ENCODE measurements at regions not wholly inside any gene's neighbourhood (a gene's known extent, or its start where the extent isn't known, plus 50 kb on each side); places are given as distances from the start of the nearest gene placed in this dataset.

DNA sequence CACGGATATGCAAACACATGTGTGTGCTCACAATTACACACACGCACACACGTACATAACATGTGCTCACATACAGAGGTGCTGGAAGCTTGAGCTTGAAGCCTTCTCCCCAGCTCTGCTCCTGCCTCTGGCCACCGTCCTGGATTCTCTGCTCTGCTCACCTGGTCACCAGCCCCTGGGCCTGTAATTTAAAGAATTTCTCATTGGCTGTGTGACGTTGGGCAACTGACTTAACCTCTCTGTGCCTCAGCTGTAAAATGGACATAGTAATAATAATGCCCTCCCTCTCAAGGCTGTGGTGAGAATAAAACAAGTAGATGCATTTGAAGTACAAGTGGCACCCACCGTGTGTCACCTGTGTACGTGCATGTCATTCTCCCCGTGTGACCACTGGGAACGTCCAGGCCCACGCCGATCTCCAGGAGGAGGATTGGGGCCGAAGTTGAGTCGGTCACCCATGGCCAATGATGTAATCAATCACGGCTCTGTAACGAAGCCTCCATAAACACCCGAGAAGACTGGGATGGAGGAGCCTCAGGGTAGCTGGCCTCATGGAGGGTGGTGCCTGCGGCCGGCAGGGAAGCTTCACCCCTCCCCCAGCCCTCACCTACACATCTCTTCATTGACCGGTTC, 160.9 kb upstream of the AFDN start:
- no peak overlapping the region for H3K27ac ChIP-seq (ENCODE audit: low read depth in 1 of 2, low read length in 1 of 2)
- 83% methylated on average over 19 of the region's 19 CpGs for WGBS

GRCh38 chr6:167666571-167667203, 160.0 kb upstream of the AFDN start:
- no peak overlapping the region for H3K27ac ChIP-seq (ENCODE audit: low read depth in 1 of 2, low read length in 1 of 2)
- 86% methylated on average over 20 of the region's 20 CpGs for WGBS
- DNase-seq (ENCODE audit: low read depth in 6 of 9, low spot score in 9 of 9) = no peak
- H3K4me3 ChIP-seq (ENCODE audit: low read length in 2 of 2) = no peak overlapping the region
- H3K4me1 ChIP-seq (ENCODE audit: control insufficient read depth in 2 of 2, insufficient read depth in 2 of 2, low read length in 2 of 2) = no peaks in the 10 kb centered on the region
- no peaks in the 10 kb centered on the region for H3K36me3 ChIP-seq (ENCODE audit: control insufficient read depth in 2 of 2, insufficient read depth in 2 of 2, low read length in 1 of 2)
- H3K9me3 ChIP-seq (ENCODE audit: control insufficient read depth in 2 of 2, insufficient read depth in 1 of 2, low read length in 1 of 2) = peaks cover 0 to 2% of the 10 kb centered on the region in 2 donors
- no peaks in the 10 kb centered on the region for H3K27me3 ChIP-seq (ENCODE audit: control insufficient read depth in 2 of 2, insufficient read depth in 1 of 2, low read length in 1 of 2)

More for the DNA sequence above, 160.9 kb upstream of the AFDN start:
- no peaks in the 10 kb centered on the region for H3K36me3 ChIP-seq (ENCODE audit: control insufficient read depth in 2 of 2, insufficient read depth in 2 of 2, low read length in 1 of 2)
- no peaks in the 10 kb centered on the region for H3K4me1 ChIP-seq (ENCODE audit: control insufficient read depth in 2 of 2, insufficient read depth in 2 of 2, low read length in 2 of 2)
- no peak for DNase-seq (ENCODE audit: low read depth in 6 of 9, low spot score in 9 of 9)
- H3K27me3 ChIP-seq (ENCODE audit: control insufficient read depth in 2 of 2, insufficient read depth in 1 of 2, low read length in 1 of 2) = no peaks in the 10 kb centered on the region
- no peaks in the 10 kb centered on the region for H3K9me3 ChIP-seq (ENCODE audit: control insufficient read depth in 2 of 2, insufficient read depth in 1 of 2, low read length in 1 of 2)
- no peak overlapping the region for H3K4me3 ChIP-seq (ENCODE audit: low read length in 2 of 2)

DNA sequence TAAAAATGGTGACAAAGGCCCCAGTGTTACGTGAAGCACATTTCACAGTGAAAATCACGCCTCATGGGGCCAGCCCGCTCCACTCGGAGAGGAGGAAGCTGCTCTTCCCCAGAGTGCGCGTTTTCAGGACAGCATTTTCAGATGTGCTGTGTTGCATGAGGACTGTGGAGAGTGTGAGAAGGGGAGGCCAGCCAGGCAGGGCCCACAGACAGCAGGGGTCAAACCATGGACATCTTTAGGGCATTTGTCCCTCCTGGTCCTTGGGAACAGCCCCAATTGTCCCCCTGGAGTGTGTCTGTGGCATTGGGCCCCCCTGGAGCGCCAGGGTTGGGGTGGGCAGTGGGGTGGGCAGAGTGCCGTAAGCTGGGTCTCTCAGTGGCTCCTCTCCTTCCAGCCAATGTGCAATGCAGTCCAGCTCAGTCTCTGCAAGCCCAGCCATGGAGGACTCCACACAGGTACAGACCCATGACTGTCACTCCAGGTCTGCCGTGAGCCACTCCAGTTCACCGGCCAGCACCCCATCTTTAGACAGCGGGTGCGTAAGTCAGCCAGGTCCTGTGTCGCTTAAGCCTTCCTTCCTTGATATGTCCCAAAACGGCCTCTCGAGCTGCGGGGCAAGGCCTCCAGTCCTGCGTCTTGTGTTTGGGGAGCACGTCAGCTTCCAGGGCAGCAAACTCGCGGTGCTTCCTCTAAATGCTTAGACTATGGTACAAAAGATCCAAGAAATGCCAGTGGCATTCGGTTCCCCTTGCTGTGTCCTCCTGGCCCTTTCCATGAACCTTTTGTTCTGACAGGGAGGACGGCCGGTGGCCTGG, 159.3 kb upstream of the AFDN start:
- Histone ChIP-seq H3K4me1 (ENCODE audit: control insufficient read depth in 2 of 2, insufficient read depth in 2 of 2, low read length in 2 of 2) (no peaks in the 10 kb centered on the region), H3K36me3 (ENCODE audit: control insufficient read depth in 2 of 2, insufficient read depth in 2 of 2, low read length in 1 of 2) (no peaks in the 10 kb centered on the region), H3K27me3 (ENCODE audit: control insufficient read depth in 2 of 2, insufficient read depth in 1 of 2, low read length in 1 of 2) (no peaks in the 10 kb centered on the region), H3K27ac (ENCODE audit: low read depth in 1 of 2, low read length in 1 of 2) (no peak overlapping the region), H3K9me3 (ENCODE audit: control insufficient read depth in 2 of 2, insufficient read depth in 1 of 2, low read length in 1 of 2) (peaks cover 0 to 10% of the 10 kb centered on the region in 2 donors), H3K4me3 (ENCODE audit: low read length in 2 of 2) (no peak overlapping the region)
- 95% methylated on average over 23 of the region's 23 CpGs for WGBS
- no peak for DNase-seq (ENCODE audit: low read depth in 6 of 9, low spot score in 9 of 9)

GRCh38 chr6:167668019-167668753, 158.5 kb upstream of the AFDN start:
- Histone ChIP-seq H3K36me3 (ENCODE audit: control insufficient read depth in 2 of 2, insufficient read depth in 2 of 2, low read length in 1 of 2) (no peaks in the 10 kb centered on the region), H3K27me3 (ENCODE audit: control insufficient read depth in 2 of 2, insufficient read depth in 1 of 2, low read length in 1 of 2) (no peaks in the 10 kb centered on the region), H3K9me3 (ENCODE audit: control insufficient read depth in 2 of 2, insufficient read depth in 1 of 2, low read length in 1 of 2) (peaks cover 0 to 11% of the 10 kb centered on the region in 2 donors), H3K27ac (ENCODE audit: low read depth in 1 of 2, low read length in 1 of 2) (no peak overlapping the region), H3K4me1 (ENCODE audit: control insufficient read depth in 2 of 2, insufficient read depth in 2 of 2, low read length in 2 of 2) (no peaks in the 10 kb centered on the region), H3K4me3 (ENCODE audit: low read length in 2 of 2) (no peak overlapping the region)
- WGBS = 90% methylated on average over 26 of the region's 26 CpGs
- no peak for DNase-seq (ENCODE audit: low read depth in 6 of 9, low spot score in 9 of 9)

DNA sequence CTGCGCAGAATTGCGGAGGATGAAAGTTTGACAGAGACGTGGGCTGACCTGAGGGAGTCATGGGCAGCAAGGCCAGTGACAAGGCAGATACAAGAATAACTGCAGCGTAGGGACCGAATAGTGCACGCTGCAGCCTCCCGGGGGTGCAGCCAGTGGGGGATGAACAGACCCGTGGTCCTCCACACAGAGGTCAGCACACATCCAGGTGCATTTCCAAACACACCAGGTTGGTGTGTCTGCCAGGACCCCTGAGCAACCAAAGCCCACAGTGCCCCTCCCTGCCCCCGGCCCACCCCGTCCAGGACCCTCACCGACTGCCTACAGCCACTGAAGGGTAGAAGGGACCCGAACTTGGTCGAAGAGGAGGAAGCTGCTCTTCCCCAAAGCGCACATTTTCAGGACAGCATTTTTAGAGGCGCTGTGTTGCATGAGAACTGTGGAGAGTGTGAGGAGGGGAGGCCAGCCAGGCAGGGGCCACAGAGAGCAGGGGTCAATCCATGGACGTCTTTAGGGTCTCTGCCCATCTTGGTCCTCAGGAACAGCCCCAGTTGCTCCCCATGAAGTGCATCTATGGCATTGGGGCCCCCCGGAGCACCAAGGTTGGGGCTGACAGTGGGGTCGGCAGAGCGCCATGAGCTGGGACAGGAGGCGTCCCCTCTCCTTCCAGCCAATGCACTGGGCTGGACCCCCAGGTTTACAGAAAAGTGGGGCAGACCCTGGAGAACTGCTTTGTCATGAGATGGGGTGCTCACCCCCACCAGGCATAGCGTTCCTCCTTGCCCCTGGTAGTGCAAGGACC, 157.8 kb upstream of the AFDN start:
- Histone ChIP-seq H3K36me3 (ENCODE audit: control insufficient read depth in 2 of 2, insufficient read depth in 2 of 2, low read length in 1 of 2) (no peaks in the 10 kb centered on the region), H3K4me3 (ENCODE audit: low read length in 2 of 2) (no peak overlapping the region), H3K4me1 (ENCODE audit: control insufficient read depth in 2 of 2, insufficient read depth in 2 of 2, low read length in 2 of 2) (no peaks in the 10 kb centered on the region), H3K9me3 (ENCODE audit: control insufficient read depth in 2 of 2, insufficient read depth in 1 of 2, low read length in 1 of 2) (peaks cover 0 to 11% of the 10 kb centered on the region in 2 donors), H3K27ac (ENCODE audit: low read depth in 1 of 2, low read length in 1 of 2) (no peak overlapping the region), H3K27me3 (ENCODE audit: control insufficient read depth in 2 of 2, insufficient read depth in 1 of 2, low read length in 1 of 2) (no peaks in the 10 kb centered on the region)
- WGBS = 92% methylated on average over 21 of the region's 21 CpGs
- no peak for DNase-seq (ENCODE audit: low read depth in 6 of 9, low spot score in 9 of 9)

- 94% methylated on average over 9 of the region's 9 CpGs for WGBS
- DNase-seq (ENCODE audit: low read depth in 6 of 9, low spot score in 9 of 9) = no peak
- no peaks in the 10 kb centered on the region for H3K36me3 ChIP-seq (ENCODE audit: control insufficient read depth in 2 of 2, insufficient read depth in 2 of 2, low read length in 1 of 2)
- H3K27me3 ChIP-seq (ENCODE audit: control insufficient read depth in 2 of 2, insufficient read depth in 1 of 2, low read length in 1 of 2) = peaks cover 0 to 2% of the 10 kb centered on the region in 2 donors
- peaks cover 0 to 11% of the 10 kb centered on the region in 2 donors for H3K9me3 ChIP-seq (ENCODE audit: control insufficient read depth in 2 of 2, insufficient read depth in 1 of 2, low read length in 1 of 2)
- no peak overlapping the region for H3K27ac ChIP-seq (ENCODE audit: low read depth in 1 of 2, low read length in 1 of 2)
- H3K4me3 ChIP-seq (ENCODE audit: low read length in 2 of 2) = no peak overlapping the region
- H3K4me1 ChIP-seq (ENCODE audit: control insufficient read depth in 2 of 2, insufficient read depth in 2 of 2, low read length in 2 of 2) = no peaks in the 10 kb centered on the region
Observed at GRCh38 chr6:167669553-167669849, 157.2 kb upstream of the AFDN start.

DNA sequence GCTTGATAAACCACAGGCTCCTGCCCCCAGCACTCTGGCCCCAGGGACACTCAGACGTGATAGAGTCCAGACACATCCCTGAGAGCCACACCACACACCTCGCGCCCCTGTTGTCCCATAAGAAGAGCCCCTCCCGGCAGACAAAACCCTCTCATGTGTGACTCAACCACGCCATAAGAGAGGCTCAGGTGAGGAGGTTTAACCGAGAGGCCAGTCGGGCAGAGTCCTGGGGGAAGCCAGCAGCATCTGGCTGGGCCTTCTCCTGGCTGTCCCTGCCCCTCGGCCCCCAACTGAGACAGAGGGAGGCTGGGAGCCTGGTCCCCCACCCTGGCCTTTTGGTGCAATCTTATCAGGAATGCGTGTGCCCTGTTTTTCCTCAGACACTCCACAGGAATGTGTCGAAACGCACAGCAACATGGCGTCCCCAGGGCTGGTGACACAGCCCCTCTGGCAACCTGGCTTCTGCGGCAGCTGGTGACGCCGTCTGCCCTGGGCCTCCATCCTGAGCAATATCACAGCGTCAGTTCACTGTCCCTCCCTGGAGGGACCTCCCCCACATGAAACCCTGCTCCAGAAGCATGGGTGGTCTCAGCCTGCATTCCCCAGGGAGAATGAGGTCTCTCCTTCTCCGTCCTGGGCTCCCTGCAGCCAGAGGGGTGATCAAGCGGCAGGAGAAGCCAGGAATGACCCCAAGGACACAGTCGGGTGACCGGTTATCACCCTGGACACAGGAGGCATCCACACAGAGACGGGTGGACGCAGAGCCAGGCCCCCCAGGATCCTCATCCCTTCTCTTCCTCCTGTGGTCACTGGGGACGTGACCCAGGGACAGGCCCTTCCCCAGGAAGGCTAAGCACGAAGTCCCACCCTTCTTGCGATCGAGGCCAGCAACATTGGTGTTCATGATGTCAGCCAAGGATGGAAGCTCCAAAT, 156.6 kb upstream of the AFDN start:
- Histone ChIP-seq H3K4me1 (ENCODE audit: control insufficient read depth in 2 of 2, insufficient read depth in 2 of 2, low read length in 2 of 2) (no peaks in the 10 kb centered on the region), H3K4me3 (ENCODE audit: low read length in 2 of 2) (no peak overlapping the region), H3K27ac (ENCODE audit: low read depth in 1 of 2, low read length in 1 of 2) (no peak overlapping the region), H3K27me3 (ENCODE audit: control insufficient read depth in 2 of 2, insufficient read depth in 1 of 2, low read length in 1 of 2) (peaks cover 0 to 2% of the 10 kb centered on the region in 2 donors), H3K9me3 (ENCODE audit: control insufficient read depth in 2 of 2, insufficient read depth in 1 of 2, low read length in 1 of 2) (peaks cover 0 to 11% of the 10 kb centered on the region in 2 donors), H3K36me3 (ENCODE audit: control insufficient read depth in 2 of 2, insufficient read depth in 2 of 2, low read length in 1 of 2) (no peaks in the 10 kb centered on the region)
- no peak for DNase-seq (ENCODE audit: low read depth in 6 of 9, low spot score in 9 of 9)
- 95% methylated on average over 26 of the region's 26 CpGs for WGBS

- H3K4me1 ChIP-seq (ENCODE audit: control insufficient read depth in 2 of 2, insufficient read depth in 2 of 2, low read length in 2 of 2) = no peaks in the 10 kb centered on the region
- no peak overlapping the region for H3K27ac ChIP-seq (ENCODE audit: low read depth in 1 of 2, low read length in 1 of 2)
- 96% methylated on average over 7 of the region's 7 CpGs for WGBS
- no peak overlapping the region for H3K4me3 ChIP-seq (ENCODE audit: low read length in 2 of 2)
- no peak for DNase-seq (ENCODE audit: low read depth in 6 of 9, low spot score in 9 of 9)
- H3K27me3 ChIP-seq (ENCODE audit: control insufficient read depth in 2 of 2, insufficient read depth in 1 of 2, low read length in 1 of 2) = peaks cover 0 to 5% of the 10 kb centered on the region in 2 donors
- peaks cover 0 to 11% of the 10 kb centered on the region in 2 donors for H3K9me3 ChIP-seq (ENCODE audit: control insufficient read depth in 2 of 2, insufficient read depth in 1 of 2, low read length in 1 of 2)
- H3K36me3 ChIP-seq (ENCODE audit: control insufficient read depth in 2 of 2, insufficient read depth in 2 of 2, low read length in 1 of 2) = no peaks in the 10 kb centered on the region
Observed at GRCh38 chr6:167670938-167671338, 155.8 kb upstream of the AFDN start.
